ENCODE measurements at regions not wholly inside any gene's neighbourhood (a gene's known extent, or its start where the extent isn't known, plus 50 kb on each side); places are given as distances from the start of the nearest gene placed in this dataset.

DNA sequence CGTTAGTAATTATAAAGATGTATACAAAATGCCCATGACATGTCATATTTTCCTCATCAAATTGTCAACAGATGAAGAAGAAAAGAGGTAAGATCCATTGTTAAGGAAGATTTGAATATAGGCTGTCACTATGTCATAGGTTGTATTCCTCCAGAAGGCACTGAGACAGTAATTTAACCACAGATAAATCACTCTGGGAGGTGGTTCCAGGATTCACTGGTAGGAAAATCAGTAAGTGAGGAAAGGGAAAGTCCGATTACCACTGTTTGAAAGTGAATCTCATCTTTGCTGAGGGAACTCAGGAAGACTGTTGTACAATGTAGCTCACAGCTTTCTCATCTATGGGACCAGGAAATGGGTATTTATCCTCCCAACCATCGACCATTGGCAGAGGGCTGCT is 152.8 kb upstream of the TMEFF2 start:
- Histone ChIP-seq H3K23ac (ENCODE audit: insufficient read length) (no peak overlapping the region), H3K27me3 (replicated peaks in 1 of 4; ENCODE audit: control insufficient read depth in 3 of 4, extremely low read depth in 1 of 4, insufficient read depth in 3 of 4, low read length in 3 of 4) (no peaks in the 10 kb centered on the region), H3K14ac (ENCODE audit: insufficient read length) (no peak overlapping the region), H2BK5ac (ENCODE audit: low read depth, low read length) (no peak overlapping the region), H3K56ac (replicated peaks; ENCODE audit: insufficient read length, low read depth, low read length) (no peak overlapping the region), H3K9ac (replicated peaks in 1 of 4; ENCODE audit: extremely low read depth in 1 of 4, low read depth in 3 of 4, low read length in 3 of 4) (no peak overlapping the region), H2AK5ac (ENCODE audit: low read depth, low read length) (no peak overlapping the region), H3K27ac (ENCODE audit: low read depth, low read length) (no peak overlapping the region), H2BK15ac (ENCODE audit: low read length) (no peak overlapping the region), H4K91ac (replicated peaks; ENCODE audit: insufficient read length, low read length) (no peak overlapping the region), H2BK20ac (ENCODE audit: low read length) (no peak overlapping the region), H3K9me3 (ENCODE audit: insufficient read depth in 2 of 2, low read depth in 1 of 2, low read length in 1 of 2) (no peaks in the 10 kb centered on the region), H4K8ac (ENCODE audit: extremely low read depth, insufficient read depth, low read length) (no peak overlapping the region), H3K4me1 (replicated peaks in 1 of 4; ENCODE audit: control insufficient read depth in 3 of 4, insufficient read depth in 4 of 4, low read length in 3 of 4) (no peaks in the 10 kb centered on the region), H4K20me1 (replicated peaks in 1 of 2; ENCODE audit: control insufficient read depth in 1 of 2, insufficient read depth in 2 of 2, low read length in 2 of 2) (no peaks in the 10 kb centered on the region), H2BK12ac (ENCODE audit: low read depth, low read length) (no peak overlapping the region), H3K18ac (ENCODE audit: extremely low read depth, low read length) (no peak overlapping the region), H3K4ac (replicated peaks; ENCODE audit: insufficient read length, low read depth, low read length) (no peak overlapping the region), H3K4me3 (ENCODE audit: extremely low read depth in 1 of 4, insufficient read depth in 2 of 4, low read depth in 3 of 4, low read length in 4 of 4) (no peak overlapping the region), H3K4me2 (ENCODE audit: insufficient read depth in 1 of 2, low read depth in 2 of 2, low read length in 2 of 2) (no peak overlapping the region), H3K79me2 (ENCODE audit: control insufficient read depth in 1 of 2, insufficient read depth in 2 of 2, low read length in 2 of 2) (no peaks in the 10 kb centered on the region), H2BK120ac (replicated peaks; ENCODE audit: low read depth, low read length) (no peak overlapping the region), H4K5ac (ENCODE audit: insufficient read length, low read depth, low read length) (no peak overlapping the region), H3K79me1 (ENCODE audit: low read depth, low read length) (no peaks in the 10 kb centered on the region), H3K23me2 (ENCODE audit: low read depth, low read length) (no peaks in the 10 kb centered on the region), H3K36me3 (ENCODE audit: control insufficient read depth in 2 of 4, insufficient read depth in 4 of 4, low read length in 3 of 4) (no peaks in the 10 kb centered on the region), H2AFZ (ENCODE audit: low read length) (peak overlapping the region; percentile 74; the same call in 1 of the 2 replicates)
- CTCF ChIA-PET (ENCODE audit: partially characterized antibody): interaction anchor here (0.5 kb wide), 1 partner anchor 205 kb away, joined by 3 read pairs; no protein-coding TSS in a partner anchor
- DNase-seq (ENCODE audit: low read depth in 1 of 2, low spot score in 2 of 2): no peak
- no peak for FAIRE-seq
- 83% methylated on average over 3 of the region's 3 CpGs; no CpG with 5 or more reads in 1 of the 2 experiments for WGBS, 2 experiments (ENCODE audit: extremely low coverage in 1 of 2, insufficient coverage in 1 of 2, insufficient read length in 1 of 2, insufficient replicate concordance in 2 of 2, low coverage in 1 of 2, low lambda C conversion rate in 2 of 2, missing lambda C conversion rate in 1 of 2)
- POLR2A ChIA-PET (ENCODE audit: partially characterized antibody): no interaction called here
- TF ChIP-seq TEAD4 (IDR thresholded peaks at IDR 0.05; ENCODE audit: low read depth, low read length) (no peak), ATF3 (IDR thresholded peaks at IDR 0.05; ENCODE audit: insufficient read depth, low read depth, low read length) (no peak), POLR2A (IDR thresholded peaks at IDR 0.05; ENCODE audit: control extremely low read depth in 1 of 2, low read depth in 2 of 2, low read length in 2 of 2) (no peak)
